GM21576 (cell line): ENCODE measurements at regions not wholly inside any gene's neighbourhood (a gene's known extent, or its start where the extent isn't known, plus 50 kb on each side); places are given as distances from the start of the nearest gene placed in this dataset.
"Not testable (repeated sequence)": the region's sequence is repeated elsewhere in the genome, so short reads cannot be mapped to it uniquely, and the experiment has no call there.

Source experiments
- ATAC-seq: cut with Tn5 transposase; IDR thresholded peaks from one replicate; pipeline ENCODE4 v1.9.1; 2021; ENCODE audit warnings: mild to moderate bottlenecking, moderate library complexity; ENCODE audit not compliant: unreplicated experiment

DNA sequence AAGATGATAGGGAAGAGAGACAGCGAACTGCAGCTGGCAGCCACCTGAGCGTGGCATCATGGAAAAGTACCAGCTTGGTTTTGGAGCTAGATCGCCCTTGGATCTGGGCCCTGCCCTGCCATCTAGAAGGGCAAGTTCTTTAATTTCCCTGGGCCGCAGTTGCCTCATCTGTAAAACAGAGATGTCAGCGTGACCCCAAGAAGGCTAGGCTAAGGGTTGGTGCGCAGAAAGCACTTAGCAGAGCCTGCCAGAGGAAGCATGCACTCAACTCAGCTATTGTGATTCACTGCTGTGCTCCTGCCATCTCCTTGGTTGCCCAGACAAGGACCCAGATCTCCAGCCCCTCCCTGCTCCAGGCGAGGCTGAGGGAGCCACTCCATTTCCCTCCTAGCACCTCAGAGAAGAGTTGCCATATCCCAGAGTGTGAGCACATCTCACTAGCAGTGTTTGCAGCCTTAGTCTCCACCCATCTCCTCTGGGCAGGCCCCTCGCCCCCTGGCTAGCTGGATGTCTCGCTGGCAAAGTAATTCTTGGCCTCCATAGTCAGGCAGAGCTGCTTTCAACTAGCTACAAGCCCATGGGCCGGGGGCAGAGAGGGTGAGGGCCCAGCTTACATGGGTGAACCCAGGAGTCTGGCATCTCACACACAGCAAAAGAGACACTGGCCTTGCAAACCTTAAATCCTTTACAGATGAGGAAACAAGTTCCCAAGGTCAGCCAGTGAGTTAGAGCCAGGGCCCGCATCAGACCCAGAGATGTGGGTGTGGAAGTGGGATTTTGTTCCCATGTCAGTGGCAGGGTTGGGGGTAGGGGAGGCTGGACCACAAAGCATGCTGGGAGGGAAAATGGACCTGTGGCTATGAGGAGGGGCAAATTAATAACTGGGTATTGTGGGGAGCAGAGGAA lies 280.7 kb upstream of the TLE3 start:
- no peak for ATAC-seq

DNA sequence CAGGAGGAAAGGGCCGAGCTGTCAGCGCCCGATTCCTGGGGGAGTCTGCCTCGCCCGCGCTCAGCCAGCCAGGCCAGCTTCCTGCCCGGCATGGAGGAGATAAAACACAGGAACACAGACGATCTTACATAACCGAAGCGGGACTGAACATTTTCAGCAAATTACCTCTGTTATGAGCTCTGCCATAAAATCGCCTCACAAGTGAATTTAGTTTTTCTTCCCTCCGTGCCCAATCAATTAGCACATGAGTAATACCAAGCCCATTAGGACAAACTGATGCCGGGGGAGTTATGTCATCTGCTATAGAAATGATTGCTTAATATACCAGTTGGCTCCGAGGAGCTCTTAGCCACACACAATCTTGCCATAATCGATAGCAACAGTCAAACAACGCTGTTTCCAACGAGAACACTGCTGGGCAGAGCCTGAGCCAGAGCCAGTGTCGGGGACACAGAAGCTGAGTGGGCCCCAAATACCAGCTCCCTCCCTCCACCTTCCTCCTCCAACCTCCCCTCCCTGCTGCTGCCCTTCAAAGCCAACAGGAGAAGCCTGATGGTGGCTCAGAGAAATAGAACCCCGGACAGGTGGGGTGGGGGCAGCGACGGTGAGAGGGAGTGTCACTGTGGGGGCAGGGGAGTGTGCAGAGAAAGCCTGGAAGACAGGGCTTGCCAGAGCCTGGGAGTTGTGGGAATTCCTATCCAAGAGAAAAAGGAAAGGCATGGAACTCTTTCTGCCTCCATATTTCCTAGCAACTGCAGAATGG lies 279.4 kb upstream of the TLE3 start:
- ATAC-seq = no peak

DNA sequence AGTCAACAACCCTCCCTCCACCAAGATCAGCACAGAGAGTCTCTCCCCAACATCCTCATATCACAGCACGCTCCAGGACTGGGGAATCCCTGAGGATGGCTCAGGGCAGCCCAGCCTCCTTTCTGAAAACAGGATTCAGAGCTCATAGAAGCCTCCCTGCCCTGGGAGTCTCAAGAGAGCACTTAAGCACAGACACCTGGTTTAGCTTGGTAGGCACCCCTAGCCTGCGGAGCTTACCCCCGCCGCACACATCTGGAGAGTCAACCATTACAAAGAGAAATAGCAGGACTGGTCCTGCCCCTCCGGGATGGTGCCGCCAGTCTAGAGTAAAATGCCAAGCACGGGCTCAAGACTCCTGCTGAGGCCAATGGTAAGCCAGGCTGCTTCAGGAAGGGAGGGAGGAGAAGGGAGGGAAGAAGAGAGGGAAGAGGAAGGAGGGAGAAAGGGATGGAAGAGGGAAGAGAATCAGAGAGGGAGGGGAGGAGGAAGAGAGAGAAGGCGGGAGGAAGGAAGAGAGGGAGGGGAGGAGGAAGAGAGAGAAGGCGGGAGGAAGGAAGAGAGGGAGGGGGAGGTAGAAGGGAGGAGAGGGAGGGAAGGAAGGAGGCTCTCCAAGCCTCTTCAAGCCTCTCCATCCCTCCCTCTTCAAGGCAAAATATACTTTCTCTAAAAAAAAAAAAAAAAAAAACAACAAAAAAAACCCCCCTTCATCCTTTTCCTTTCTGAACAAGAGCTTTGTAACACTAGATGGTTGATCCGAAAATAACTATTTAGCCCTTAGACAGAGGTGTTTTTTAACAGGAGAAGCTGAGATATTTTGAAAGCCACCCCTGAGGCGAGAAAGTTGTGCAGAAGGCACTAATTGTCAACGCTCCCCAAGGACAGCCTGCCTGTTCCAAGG lies 278.6 kb upstream of the TLE3 start:
- ATAC-seq = no peak

DNA sequence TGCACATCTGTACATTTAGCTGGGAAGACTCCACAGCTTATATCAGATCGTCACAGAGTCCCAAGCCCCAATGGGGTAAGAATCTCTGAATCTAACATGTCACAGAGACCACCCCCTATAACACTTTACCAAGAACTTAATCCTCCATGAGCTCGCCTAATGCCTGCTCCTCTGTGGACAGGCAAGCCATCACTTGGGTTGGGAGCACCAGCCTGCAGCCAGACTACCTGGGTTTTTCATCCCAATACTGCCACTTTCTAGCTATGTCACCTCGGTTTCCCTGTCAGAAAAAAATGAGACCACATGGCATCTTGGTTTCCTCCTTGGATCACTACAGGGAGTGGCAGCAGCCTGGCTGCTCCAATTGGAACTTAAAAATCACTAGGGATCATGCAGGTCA lies 277.9 kb upstream of the TLE3 start:
- no peak for ATAC-seq

DNA sequence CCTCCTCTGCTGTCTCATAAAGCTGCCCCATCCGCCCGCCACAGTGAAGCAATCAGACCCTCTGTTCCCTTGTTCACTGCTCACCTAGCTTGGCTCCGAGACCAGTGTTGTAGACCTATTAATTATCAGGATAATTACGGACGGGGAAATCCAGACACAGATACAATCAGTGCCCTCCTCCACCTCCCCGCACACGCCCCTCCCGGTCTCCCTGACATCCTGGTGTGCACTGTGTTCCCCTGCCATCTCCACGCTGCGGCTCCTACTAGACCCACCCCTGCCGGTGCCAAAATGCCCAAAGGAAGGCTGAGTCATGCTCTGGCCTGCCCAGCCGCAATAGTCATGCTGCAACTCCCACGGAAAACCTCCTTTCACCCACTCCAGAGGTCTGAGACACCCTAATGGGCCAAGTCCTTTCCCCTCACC lies 277.3 kb upstream of the TLE3 start:
- no peak for ATAC-seq

DNA sequence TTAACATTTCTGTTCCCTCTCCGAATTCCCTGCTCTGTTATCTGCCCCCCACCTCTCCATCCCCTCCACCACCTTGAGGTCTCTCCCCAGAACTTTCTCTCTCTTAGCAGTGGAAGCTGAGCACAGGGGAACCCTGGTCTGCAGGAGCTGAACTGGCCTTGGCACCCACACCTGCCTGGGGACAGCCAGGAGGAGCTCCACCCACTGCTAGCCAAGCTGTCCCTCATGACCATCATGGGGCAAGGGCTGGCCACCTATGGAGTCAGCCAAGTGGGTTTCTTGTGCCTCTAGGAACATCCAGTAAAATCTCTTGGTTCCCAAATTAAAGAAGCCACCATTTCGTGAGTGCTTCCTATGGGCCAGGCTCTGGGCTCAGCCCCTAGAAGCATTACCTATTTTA lies 276.4 kb upstream of the TLE3 start:
- no peak for ATAC-seq

DNA sequence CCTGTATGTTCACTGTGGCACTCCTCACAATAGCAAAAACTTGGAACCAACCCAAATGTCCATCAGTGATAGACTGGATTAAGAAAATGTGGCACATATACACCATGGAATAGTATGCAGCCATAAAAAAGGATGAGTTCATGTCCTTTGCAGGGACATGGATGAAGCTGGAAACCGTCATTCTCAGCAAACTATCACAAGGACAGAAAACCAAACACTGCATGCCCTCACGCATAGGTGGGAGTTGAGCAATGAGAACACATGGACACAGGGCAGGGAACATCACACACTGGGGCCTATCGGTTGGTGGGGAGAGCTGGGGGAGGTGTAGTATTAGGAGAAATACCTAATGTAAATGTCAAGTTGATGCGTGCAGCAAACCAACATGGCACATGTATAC lies 275.7 kb upstream of the TLE3 start:
- not testable (repeated sequence) for ATAC-seq

DNA sequence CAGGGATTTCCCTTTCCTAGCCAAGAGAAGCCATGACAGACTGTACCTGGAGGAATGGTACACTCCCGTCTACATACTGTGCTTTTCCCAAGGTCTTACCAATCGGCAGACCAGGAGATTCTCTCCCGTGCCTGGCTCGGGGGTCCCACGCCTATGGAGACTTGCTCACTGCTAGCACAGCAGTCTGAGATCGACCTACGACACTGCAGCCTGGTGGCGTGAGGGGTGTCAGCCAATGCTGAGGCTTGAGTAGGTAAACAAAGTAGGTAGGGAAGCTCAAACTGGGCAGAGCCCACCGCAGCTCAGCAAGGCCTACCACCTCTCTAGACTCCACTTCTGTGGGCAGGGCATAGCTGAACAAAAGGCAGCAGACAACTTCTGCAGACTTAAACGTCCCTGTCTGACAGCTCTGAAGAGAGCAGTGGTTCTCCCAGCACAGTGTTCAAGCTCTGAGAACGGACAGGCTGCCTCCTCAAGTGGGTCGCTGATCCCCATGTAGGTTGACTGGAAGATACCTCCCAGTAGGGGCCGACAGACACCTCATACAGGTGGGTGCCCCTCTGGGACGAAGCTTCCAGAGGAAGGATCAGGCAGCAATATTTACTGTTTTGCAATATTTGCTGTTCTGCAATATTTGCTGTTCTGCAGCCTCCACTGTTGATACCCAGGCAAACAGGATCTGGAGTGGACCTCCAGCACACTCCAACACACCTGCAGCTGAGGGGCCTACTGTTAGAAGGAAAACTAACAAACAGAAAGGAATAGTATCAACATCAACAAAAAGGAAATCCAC lies 270.4 kb upstream of the TLE3 start:
- ATAC-seq = not testable (repeated sequence)

DNA sequence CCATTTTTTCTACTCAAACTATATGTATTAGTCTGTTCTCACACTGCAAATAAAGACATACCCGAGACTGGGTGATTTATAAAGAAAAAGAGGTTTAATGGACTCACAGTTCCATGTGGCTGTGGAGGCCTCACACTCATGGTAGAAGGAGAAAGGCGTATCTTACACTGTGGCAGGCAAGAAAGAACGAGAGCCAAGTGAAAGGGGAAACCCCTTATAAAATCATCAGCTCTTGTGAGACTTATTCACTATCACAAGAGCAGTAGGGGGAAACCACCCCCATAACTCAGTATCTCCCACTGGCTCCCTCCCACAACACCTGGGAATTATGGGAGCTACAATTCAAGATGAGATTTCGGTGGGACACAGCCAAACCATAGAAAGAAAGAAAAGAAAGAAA lies 266.3 kb upstream of the TLE3 start:
- not testable (repeated sequence) for ATAC-seq

DNA sequence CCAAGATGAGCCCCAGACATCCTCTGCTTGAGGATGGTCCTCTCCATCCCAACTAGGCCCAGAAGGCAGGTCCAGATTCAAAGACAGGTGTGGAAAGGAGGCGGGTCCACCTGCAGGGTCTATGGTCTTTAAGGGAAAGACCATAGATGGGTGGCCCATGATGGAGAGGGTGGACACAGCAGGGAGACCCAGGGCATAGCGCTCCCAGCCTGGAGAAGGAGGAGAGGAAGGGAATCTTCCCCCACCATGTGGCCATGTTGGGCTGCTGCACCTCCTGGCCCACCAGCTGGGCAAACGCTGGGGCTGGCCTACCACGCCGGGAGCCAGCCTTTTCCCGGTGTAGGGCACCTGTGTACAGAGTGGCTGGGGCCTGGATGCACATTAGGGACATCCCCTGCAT lies 265.2 kb upstream of the TLE3 start:
- no peak for ATAC-seq

DNA sequence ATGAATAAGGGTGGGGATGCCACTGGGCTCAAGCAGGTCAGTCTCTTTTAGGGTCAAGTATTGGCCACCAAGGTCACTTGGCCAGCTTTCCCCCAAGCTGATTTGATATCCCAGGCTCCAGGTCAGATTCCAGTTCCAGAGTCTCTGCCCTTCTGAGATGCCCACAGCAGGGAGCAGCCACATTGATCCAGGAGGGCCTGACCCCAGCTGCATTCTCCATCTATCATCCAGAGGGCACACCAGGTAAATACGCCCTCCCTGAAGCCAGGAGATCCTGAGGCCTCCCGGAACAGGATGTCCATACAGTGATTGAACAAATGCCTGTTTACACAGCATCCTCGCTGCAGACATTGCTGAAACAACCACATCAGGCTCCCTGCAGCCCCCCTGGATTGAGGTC lies 264.6 kb upstream of the TLE3 start:
- no peak for ATAC-seq

DNA sequence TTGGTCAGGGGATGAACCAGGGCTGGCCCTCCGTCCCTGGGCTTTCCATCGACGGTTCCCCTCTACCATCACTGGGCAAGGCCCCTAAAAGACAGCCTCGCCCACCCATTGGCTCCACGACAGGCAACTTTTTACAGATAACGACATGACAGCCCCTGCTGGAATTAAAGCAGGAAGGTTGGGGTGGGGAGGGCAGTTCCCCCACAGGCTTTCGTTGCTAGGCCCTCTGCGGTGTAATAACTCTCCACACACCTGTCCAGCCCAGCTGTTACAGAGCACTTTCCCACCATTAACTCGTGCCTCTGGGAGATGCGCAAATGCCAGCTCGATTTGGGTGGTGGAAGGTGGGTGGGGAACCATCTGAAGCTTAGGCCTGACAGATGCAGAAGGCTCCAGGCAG lies 264.2 kb upstream of the TLE3 start:
- ATAC-seq = no peak

DNA sequence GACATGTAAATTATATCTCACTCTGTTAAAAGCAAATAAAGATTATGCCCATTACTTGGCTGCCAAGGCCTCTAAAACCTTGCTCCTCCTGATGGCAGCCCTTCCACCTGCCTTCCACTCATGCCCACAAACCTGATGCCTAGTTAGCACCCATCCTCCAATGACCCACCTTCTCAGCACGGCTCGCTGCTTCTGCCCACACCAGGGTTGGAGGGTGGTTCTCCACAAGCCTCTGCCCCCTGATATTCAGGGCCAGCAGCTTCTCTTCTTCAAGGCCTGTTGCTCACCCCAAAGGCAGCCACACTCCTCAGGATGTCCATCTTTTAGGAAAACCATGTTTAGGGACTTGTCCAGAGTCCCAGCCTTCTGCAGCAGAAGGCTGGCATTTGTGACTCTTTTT lies 263.4 kb upstream of the TLE3 start:
- no peak for ATAC-seq

DNA sequence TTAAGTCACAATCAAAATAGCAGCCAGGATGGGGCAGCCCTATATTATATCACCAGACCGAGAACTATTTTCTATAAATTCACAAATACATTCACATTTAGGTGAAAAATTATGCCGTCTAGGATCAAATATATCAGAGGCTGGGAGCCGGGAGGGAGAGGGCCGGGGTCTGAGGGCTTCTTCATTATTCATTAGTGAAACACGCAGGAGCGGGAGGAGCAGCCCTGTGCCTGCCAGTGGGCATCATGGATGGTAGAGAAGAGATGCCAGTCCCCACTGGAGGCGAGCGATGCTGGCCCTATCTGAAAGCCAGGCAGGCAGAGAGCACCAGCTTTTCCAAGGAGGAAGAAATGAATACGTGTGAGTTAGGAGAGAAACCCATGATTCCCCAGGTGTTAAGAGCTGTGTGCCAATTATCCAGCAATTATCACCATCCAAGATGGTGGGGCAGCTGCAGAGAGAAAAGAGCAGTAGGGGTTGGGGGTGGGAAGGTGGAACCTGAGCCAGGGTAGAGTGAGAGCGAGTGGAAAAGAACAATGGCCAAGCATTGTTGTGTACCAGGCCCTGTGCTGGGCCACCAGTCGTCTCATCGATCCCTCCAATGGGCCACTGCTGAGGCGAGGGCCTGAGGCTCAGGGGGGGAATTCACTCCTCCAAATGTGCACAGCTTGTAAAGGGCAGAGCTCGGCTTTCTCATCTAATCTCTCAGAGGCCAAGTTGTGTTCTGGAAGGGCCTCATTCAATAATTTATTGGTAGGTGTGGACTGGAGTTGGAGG lies 261.3 kb upstream of the TLE3 start:
- no peak for ATAC-seq

DNA sequence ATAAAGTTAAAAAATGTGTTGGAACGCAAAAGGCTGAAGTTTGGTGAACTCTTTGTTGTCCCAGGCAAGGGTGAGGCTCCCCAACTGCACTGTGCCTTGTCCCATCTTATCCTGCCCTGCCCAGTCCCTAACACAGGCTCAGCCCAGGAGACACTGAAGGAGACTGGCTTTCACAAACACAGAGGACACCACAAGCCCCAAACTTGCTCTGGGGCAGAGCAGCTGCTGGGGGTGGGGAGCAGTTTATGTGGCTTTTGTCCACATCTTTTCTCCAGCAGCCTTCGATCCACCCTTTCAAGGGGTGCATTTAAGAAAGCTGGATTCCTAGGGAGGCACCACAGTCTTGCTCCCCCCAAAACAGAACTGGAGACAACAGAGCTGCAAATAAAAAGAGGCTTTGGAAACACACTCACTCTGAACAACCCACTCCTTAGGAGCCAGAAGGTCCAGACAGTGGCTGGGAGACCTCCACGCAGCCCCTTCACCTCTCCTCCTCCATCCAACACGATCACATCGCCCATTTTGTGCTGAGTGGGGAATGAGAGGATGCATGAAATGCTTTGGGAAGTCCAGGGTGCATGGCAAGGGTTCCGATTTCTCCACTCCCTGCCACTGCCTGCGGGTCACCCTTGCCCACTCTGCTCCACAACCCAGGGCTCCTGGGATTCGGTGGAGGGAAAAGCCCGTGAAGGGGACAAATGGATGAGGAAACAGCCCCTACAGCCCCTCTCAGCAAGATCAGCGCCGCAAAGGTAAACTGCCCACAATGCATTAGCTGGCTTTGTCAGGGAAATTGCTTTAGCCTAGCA lies 260.5 kb upstream of the TLE3 start:
- ATAC-seq = no peak

DNA sequence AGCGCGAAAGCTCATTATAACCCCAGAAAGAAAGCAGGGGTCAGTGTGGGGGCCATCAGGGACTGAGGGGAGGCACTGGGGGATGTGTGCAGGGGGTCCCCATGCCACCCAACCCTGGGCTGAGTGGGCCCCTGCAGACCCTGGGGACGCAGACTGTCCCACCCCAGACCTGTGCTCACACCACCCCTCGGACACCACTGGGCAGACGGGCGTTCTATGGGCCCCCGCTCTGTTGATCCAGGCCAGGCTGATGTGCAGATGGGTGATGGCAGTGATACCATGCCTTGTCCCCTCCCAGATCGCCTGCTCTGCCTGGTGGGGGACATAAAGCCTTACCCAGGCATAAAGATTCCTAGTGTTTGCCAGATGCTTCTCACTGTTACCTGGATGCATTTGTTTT lies 259.7 kb upstream of the TLE3 start:
- ATAC-seq = no peak

DNA sequence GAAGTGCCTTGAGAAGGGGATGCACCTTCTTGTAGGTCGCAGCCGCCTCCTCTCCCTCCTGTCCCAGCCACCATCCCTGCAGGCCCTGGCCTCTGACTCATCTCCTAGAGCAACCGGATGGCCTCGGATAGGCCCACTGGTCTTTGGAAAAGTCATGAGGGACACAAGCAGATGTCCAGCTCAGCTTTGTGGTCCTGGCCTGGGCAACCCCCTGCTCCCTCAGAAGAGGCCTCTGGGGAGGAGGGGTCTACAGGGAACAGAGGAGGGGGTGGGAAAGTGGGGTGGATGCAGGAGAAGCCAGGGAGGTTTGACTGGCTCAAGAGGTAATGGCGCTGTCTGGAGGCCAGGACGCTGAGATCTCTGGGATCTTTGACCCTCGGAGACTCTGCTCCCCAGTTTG lies 259.2 kb upstream of the TLE3 start:
- ATAC-seq = no peak

DNA sequence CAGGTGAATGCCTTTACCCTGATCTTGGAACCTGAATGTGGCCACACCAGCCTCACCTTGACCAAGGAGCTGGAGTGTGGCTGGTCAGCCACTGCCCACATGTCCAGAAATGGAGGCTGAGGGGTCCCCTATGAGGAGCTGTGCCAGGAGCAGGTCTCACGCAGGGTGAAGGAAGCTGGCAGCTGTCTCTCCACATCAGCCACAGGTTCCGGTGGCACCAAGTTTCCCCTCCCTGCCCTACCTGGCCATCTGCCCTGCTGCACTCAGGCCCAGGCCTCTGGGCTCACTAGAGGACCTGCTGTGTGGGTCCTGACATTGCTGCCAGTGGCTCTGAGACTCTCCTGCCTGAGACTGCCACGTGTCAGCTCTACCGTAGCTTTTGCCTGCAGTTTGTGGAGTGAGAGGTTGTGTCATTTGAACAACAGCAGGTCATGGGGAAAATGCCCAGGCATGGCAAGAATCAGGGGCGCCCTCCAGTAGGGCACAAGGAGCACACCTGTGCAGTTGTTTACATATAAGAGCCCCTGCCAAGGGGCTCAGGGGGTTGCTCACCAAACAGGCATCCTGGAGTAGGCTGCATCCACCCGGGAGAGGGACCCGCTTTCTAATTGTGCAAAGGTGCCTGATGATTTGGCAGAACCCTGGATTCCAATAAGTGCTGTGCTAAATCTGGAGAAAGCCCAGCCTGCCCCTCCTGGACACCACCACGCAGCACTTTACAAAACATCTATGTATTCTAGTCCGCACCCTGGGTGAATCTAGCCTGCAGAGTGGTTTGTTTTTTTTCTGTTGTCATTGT lies 258.5 kb upstream of the TLE3 start:
- ATAC-seq = no peak
